A673 (cell line): ENCODE measurements at regions not wholly inside any gene's neighbourhood (a gene's known extent, or its start where the extent isn't known, plus 50 kb on each side); places are given as distances from the start of the nearest gene placed in this dataset.

ENCODE experiments used
- BruUV-seq: library from RNA; stranded (reverse); fragments of 400-500 nt; replicated peaks from 2 replicates; lab custom pipeline; 2021; lab: Mats Ljungman, UMichigan
- CTCF ChIA-PET: fragments of 300-600 bp; sonication (Branson Sonifier 250); formaldehyde crosslinking; loops from one replicate; lab custom pipeline; 2022; ENCODE audit warnings: antibody characterized with exemption; lab: Charles Lee
- POLR2A ChIA-PET: fragments of 300-600 bp; sonication (Branson Sonifier 250); formaldehyde crosslinking; loops from one replicate; lab custom pipeline; 2022; ENCODE audit warnings: antibody characterized with exemption; ENCODE audit not compliant: low non-redundant PET; lab: Charles Lee
- DNase-seq: peaks from one replicate; pipeline ENCODE4 v3.0.0-alpha.2; 2015; ENCODE audit warnings: low spot score
- H3K27ac ChIP-seq: fragments of 200-600 bp; sonication (generic); 2 replicates; pipeline ENCODE4 v1.5.1; 2016; ENCODE audit warnings: mixed run types, low read depth, mild to moderate bottlenecking, mixed read lengths, antibody characterized with exemption, low read length; ENCODE audit not compliant: poor library complexity, severe bottlenecking
- H3K27me3 ChIP-seq: fragments of 200-600 bp; sonication (generic); replicated peaks from 2 replicates; pipeline ENCODE4 v1.6.1; 2017; ENCODE audit warnings: mixed run types, low read depth, mild to moderate bottlenecking, mixed read lengths, antibody characterized with exemption, low read length; ENCODE audit not compliant: insufficient read depth, poor library complexity
- H3K36me3 ChIP-seq: fragments of 200-600 bp; sonication (generic); 2 replicates; pipeline ENCODE4 v1.6.1; 2016; ENCODE audit warnings: mixed run types, mild to moderate bottlenecking, mixed read lengths, antibody characterized with exemption, low read length; ENCODE audit not compliant: insufficient read depth, poor library complexity, severe bottlenecking
- H3K4me1 ChIP-seq: fragments of 200-600 bp; sonication (generic); 2 replicates; pipeline ENCODE4 v1.6.1; 2017; ENCODE audit warnings: mixed run types, mild to moderate bottlenecking, mixed read lengths, antibody characterized with exemption, low read length; ENCODE audit not compliant: insufficient read depth, poor library complexity, severe bottlenecking
- H3K4me3 ChIP-seq: fragments of 200-600 bp; sonication (generic); 2 replicates; pipeline ENCODE4 v1.5.1; 2016; ENCODE audit warnings: low read depth, mixed run types, mild to moderate bottlenecking, mixed read lengths, low read length; ENCODE audit not compliant: poor library complexity, severe bottlenecking
- H3K9me3 ChIP-seq: fragments of 200-600 bp; sonication (generic); 2 replicates; pipeline ENCODE4 v1.6.1; 2016; ENCODE audit warnings: mixed run types, low read depth, mild to moderate bottlenecking, mixed read lengths, antibody characterized with exemption, low read length; ENCODE audit not compliant: poor library complexity, severe bottlenecking
- CTCF ChIP-seq: fragments of 300-800, 200-600 bp; sonication (generic); conservative IDR thresholded peaks from 2 replicates; pipeline ENCODE4 v1.5.1; 2017; ENCODE audit warnings: low read depth, mild to moderate bottlenecking, antibody characterized with exemption, low read length, moderate library complexity, mixed read lengths
- EZH2 ChIP-seq: fragments of 200-600 bp; sonication (generic); IDR thresholded peaks from 2 replicates; pipeline ENCODE4 v1.6.1; 2017; ENCODE audit warnings: borderline replicate concordance, low read depth, mild to moderate bottlenecking, mixed read lengths, antibody characterized with exemption, low read length; ENCODE audit not compliant: poor library complexity, severe bottlenecking
- intact Hi-C: fragments of 100-400 bp; cut with micrococcal nuclease; formaldehyde crosslinking; loops from one replicate; pipeline ENCODE4 v1.10.0; 2022; ENCODE audit not compliant: unreplicated experiment

- CTCF ChIA-PET, result no interaction called here
- Histone ChIP-seq H3K9me3 (no peaks in the 10 kb centered on the region), H3K27ac (no peak overlapping the region), H3K36me3 (no peaks in the 10 kb centered on the region), H3K4me1 (no peaks in the 10 kb centered on the region), H3K27me3 (no peaks in the 10 kb centered on the region), H3K4me3 (no peak overlapping the region)
- intact Hi-C loops, result no loop called here
- no peak for DNase-seq
- BruUV-seq, result no TSS peak
- POLR2A ChIA-PET, result no interaction called here
- TF ChIP-seq CTCF, result no peak
- TF ChIP-seq EZH2, result no peak
Observed at GRCh38 chr7:47071866-47072265, 510.0 kb downstream of the TNS3 start.

GRCh38 chr7:47069385-47070076 is 512.4 kb downstream of the TNS3 start:
- no peaks in the 10 kb centered on the region for H3K4me1 ChIP-seq
- no peaks in the 10 kb centered on the region for H3K36me3 ChIP-seq
- TF ChIP-seq CTCF, result no peak
- no peak for TF ChIP-seq EZH2
- H3K27ac ChIP-seq, result no peak overlapping the region
- BruUV-seq, result no TSS peak
- no peak for DNase-seq
- ChIA-PET CTCF (no interaction called here), POLR2A (no interaction called here)
- no peaks in the 10 kb centered on the region for H3K9me3 ChIP-seq
- H3K27me3 ChIP-seq, result no peaks in the 10 kb centered on the region
- intact Hi-C loops, result no loop called here
- H3K4me3 ChIP-seq, result no peak overlapping the region

GRCh38 chr7:47066976-47067614 is 514.8 kb downstream of the TNS3 start:
- H3K9me3 ChIP-seq, result no peaks in the 10 kb centered on the region
- ChIA-PET CTCF (no interaction called here), POLR2A (no interaction called here)
- H3K4me1 ChIP-seq, result no peaks in the 10 kb centered on the region
- H3K27me3 ChIP-seq, result no peaks in the 10 kb centered on the region
- intact Hi-C loops, result no loop called here
- TF ChIP-seq EZH2 (no peak), CTCF (no peak)
- no peaks in the 10 kb centered on the region for H3K36me3 ChIP-seq
- no peak overlapping the region for H3K27ac ChIP-seq
- BruUV-seq, result no TSS peak
- DNase-seq, result no peak
- H3K4me3 ChIP-seq, result no peak overlapping the region
